Tibial nerve (tissue), 4 donors: ENCODE measurements at regions not wholly inside any gene's neighbourhood (a gene's known extent, or its start where the extent isn't known, plus 50 kb on each side); places are given as distances from the start of the nearest gene placed in this dataset.

Experiments
- CTCF ChIP-seq, 5 experiments: fragments of 200-600 bp in 3 of 5; fragments of 450-650 bp in 2 of 5; sonication (generic) in 3 of 5; IDR thresholded peaks; one replicate each; pipeline ENCODE4 v1.5.1; 2016 to 2019; ENCODE audit warnings: antibody characterized with exemption in 5 of 5, mild to moderate bottlenecking in 3 of 5, moderate library complexity in 2 of 5
- EP300 ChIP-seq, 2 donors: sonication (generic); formaldehyde crosslinking; IDR thresholded peaks; one replicate each; pipeline ENCODE4 v1.6.1; 2017; ENCODE audit warnings: antibody characterized with exemption in 2 of 2, mild to moderate bottlenecking in 1 of 2
- POLR2A ChIP-seq, 2 donors: fragments of 450-650 bp; IDR thresholded peaks; one replicate each; pipeline ENCODE4 v1.6.1; 2017; ENCODE audit warnings: antibody characterized with exemption in 2 of 2, mild to moderate bottlenecking in 2 of 2, moderate library complexity in 2 of 2

DNA sequence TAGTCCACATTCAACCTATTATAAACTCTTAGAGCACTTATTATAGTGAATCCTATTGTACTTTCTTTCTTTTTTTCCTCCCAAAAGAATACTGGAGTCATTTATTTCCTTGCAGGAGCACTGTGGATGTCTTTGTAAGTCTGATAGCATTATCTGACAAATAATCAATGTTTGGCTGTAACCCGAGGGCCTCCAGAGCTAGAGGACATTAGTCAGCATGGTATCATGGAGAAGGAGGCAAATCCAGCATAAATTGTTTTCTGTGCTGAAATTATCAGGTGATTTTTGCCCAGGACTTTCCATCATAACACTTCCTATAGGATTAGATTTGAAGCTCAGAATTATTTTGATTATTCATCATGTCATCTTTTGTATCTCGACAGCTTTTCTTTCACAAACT lies 551.0 kb downstream of the ZNF608 start:
- no peak for TF ChIP-seq CTCF (IDR thresholded peaks at IDR 0.05)
- no peak for TF ChIP-seq POLR2A (IDR thresholded peaks at IDR 0.05)
- TF ChIP-seq EP300 (IDR thresholded peaks at IDR 0.05): no peak
